Type B pancreatic cell (in vitro differentiated cells): ENCODE measurements at regions not wholly inside any gene's neighbourhood (a gene's known extent, or its start where the extent isn't known, plus 50 kb on each side); places are given as distances from the start of the nearest gene placed in this dataset.
"Not testable (repeated sequence)": the region's sequence is repeated elsewhere in the genome, so short reads cannot be mapped to it uniquely, and the experiment has no call there.

Experiments used
- DNase-seq: peaks from one replicate; pipeline ENCODE4 v3.0.0; 2021; ENCODE audit warnings: mixed read lengths; ENCODE audit not compliant: unreplicated experiment; ENCODE audit errors: extremely low spot score
- H3K27ac Mint-ChIP-seq: 2 replicates; pipeline ENCODE4 v1.8.0; 2021; ENCODE audit warnings: mild to moderate bottlenecking, mixed read lengths
- H3K27me3 Mint-ChIP-seq: 2 replicates; pipeline ENCODE4 v1.8.0; 2021; ENCODE audit warnings: mixed read lengths
- H3K36me3 Mint-ChIP-seq: 2 replicates; pipeline ENCODE4 v1.8.0; 2021; ENCODE audit warnings: mixed read lengths
- H3K4me1 Mint-ChIP-seq: one replicate; pipeline ENCODE4 v1.8.0; 2021; ENCODE audit warnings: mixed read lengths; ENCODE audit not compliant: unreplicated experiment
- H3K4me3 Mint-ChIP-seq: 2 replicates; pipeline ENCODE4 v1.8.0; 2021; ENCODE audit warnings: mild to moderate bottlenecking, mixed read lengths
- H3K9me3 Mint-ChIP-seq: 2 replicates; pipeline ENCODE4 v1.8.0; 2021; ENCODE audit warnings: mixed read lengths
- TF ChIP-seq, protein P1 (sequence below): fragments of 200-600 bp; sonication (generic); conservative IDR thresholded peaks from 2 replicates; pipeline ENCODE4 v1.5.0; 2021; ENCODE audit warnings: antibody characterized with exemption, mild to moderate bottlenecking

DNA sequence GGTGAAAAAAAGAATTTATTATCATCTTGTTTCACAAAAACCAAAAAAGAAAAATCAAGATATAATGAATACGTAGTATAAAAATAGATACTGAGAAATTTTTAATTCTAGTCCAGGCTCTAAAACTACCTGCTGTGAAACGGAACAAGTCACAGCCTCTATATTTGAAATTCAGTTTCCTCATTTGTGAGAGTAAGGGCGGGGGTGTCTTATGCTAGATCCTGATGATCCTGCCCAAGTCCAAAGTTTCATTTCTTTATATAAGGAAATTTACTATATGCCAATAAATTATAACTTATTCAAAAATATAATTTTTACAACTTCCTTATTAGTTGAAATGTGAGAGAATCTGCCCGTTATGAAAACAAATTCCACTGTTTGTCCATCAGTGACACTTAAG is 385.7 kb downstream of the CGGBP1 start:
- Mint-ChIP-seq H3K4me1 (no peaks in the 10 kb centered on the region), H3K27ac (no peak overlapping the region), H3K9me3 (no peaks in the 10 kb centered on the region), H3K27me3 (no peaks in the 10 kb centered on the region), H3K36me3 (no peaks in the 10 kb centered on the region), H3K4me3 (no peak overlapping the region)
- DNase-seq, result no peak
- TF ChIP-seq, protein P1, sequence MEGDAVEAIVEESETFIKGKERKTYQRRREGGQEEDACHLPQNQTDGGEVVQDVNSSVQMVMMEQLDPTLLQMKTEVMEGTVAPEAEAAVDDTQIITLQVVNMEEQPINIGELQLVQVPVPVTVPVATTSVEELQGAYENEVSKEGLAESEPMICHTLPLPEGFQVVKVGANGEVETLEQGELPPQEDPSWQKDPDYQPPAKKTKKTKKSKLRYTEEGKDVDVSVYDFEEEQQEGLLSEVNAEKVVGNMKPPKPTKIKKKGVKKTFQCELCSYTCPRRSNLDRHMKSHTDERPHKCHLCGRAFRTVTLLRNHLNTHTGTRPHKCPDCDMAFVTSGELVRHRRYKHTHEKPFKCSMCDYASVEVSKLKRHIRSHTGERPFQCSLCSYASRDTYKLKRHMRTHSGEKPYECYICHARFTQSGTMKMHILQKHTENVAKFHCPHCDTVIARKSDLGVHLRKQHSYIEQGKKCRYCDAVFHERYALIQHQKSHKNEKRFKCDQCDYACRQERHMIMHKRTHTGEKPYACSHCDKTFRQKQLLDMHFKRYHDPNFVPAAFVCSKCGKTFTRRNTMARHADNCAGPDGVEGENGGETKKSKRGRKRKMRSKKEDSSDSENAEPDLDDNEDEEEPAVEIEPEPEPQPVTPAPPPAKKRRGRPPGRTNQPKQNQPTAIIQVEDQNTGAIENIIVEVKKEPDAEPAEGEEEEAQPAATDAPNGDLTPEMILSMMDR, result no peak

DNA sequence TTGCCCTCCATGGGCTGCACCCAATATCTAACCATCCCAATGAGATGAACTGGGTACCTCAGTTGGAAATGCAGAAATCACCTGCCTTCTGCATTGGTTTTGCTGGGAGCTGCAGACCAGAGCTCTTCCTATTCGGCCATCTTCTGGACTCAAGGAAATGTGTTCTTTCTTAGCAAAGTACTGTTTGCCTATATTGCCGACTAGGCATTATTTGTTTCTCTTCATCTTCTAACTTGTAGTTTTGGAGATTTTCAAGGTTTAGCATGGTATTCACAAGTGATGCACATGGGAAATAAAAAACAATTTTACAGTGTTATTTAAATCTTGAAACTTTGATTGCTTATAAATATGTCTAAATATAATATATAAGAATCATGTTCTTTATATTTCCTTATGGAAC is 377.8 kb upstream of the POU1F1 start:
- Mint-ChIP-seq H3K4me3 (no peak overlapping the region), H3K4me1 (no peaks in the 10 kb centered on the region), H3K27ac (no peak overlapping the region), H3K9me3 (no peaks in the 10 kb centered on the region), H3K27me3 (no peaks in the 10 kb centered on the region), H3K36me3 (no peaks in the 10 kb centered on the region)
- TF ChIP-seq, protein P1, result no peak
- DNase-seq, result no peak

DNA sequence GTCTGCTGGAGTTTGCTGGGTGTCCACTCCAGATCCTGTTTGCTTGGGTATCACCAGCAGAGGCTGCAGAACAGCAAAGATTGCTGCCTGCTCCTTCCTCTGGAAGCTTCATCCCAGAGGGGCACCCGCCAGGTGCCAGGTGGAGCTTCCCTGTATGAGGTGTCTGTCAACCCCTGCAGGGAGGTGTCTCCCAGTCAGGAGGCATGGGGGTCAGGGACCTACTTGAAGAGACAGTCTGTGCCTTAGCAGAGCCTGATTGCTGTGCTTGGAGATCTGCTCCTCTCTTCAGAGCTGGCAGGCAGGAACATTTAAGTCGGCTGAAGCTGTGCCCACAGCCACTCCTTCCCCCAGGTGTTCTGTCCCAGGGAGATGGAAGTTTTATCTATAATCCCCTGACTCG is 376.8 kb upstream of the POU1F1 start:
- H3K4me3 Mint-ChIP-seq, H3K9me3 Mint-ChIP-seq, H3K27me3 Mint-ChIP-seq, DNase-seq, H3K27ac Mint-ChIP-seq, H3K4me1 Mint-ChIP-seq, H3K36me3 Mint-ChIP-seq: not testable (repeated sequence)

DNA sequence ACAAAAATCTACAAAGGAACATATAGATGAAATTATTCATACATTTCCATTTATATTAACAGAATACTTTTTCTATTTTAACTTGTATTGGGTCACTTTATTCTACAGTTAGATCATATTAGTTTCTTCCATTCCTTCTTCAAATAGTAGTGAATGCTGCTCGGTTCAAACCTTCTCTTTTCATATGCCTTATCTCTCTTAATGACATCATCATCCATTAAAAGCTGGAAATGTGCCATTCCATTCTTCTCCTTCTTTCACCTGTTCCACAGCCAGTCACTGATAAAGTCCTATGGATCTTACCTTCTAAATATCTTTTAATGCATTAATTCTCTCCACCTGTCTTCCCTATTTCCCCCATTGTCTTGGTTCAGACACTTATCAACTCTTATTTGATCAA is 358.0 kb upstream of the POU1F1 start:
- Mint-ChIP-seq H3K4me3 (no peak overlapping the region), H3K4me1 (no peaks in the 10 kb centered on the region), H3K9me3 (peaks cover 5% of the 10 kb centered on the region), H3K27ac (no peak overlapping the region), H3K27me3 (no peaks in the 10 kb centered on the region), H3K36me3 (no peaks in the 10 kb centered on the region)
- no peak for DNase-seq
- TF ChIP-seq, protein P1, result no peak

DNA sequence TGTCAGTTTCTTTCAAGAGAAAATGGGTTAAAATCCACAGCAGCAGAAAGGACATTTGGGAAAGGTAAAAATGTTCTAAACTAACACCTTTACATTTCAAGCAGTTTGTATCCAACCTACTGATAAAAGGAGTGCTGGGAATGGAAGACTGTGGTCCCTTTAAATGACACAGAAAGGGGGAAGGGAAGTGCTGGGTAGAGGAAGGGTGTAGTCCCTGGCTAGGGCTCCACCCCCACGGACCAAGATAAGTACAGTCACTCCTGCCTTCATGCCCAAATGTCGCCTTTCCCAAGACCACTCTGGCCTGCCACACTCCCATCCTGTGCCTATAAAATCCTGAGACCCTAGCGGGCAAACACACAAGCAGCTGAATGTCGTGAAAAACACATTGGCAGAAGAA is 350.9 kb upstream of the POU1F1 start:
- H3K9me3 Mint-ChIP-seq, result peaks cover 5% of the 10 kb centered on the region
- H3K4me1 Mint-ChIP-seq, result no peaks in the 10 kb centered on the region
- TF ChIP-seq, protein P1, result no peak
- H3K4me3 Mint-ChIP-seq, result no peak overlapping the region
- no peaks in the 10 kb centered on the region for H3K27me3 Mint-ChIP-seq
- H3K36me3 Mint-ChIP-seq, result no peaks in the 10 kb centered on the region
- DNase-seq, result no peak
- no peak overlapping the region for H3K27ac Mint-ChIP-seq

DNA sequence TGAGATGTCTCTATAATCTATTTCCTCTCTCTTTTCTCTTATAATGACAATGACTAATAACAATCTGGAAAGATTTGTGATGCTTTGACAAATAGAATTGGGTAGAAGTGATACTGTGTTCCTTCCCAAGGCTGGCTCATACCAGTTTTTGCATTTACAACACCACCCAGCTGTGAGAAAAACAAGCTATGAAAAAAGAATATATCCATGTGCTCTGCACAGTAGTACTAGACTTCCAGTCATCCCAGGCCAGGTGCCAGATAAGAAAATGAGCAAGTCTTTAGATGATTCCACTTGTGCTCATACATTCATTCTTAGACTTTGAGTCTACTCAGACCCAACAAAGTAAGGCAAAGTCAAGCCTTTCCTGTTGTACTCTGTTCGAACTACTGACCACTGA is 350.2 kb upstream of the POU1F1 start:
- TF ChIP-seq, protein P1, result no peak
- no peaks in the 10 kb centered on the region for H3K36me3 Mint-ChIP-seq
- no peak overlapping the region for H3K27ac Mint-ChIP-seq
- H3K9me3 Mint-ChIP-seq, result peaks cover 5% of the 10 kb centered on the region
- no peak overlapping the region for H3K4me3 Mint-ChIP-seq
- H3K4me1 Mint-ChIP-seq, result no peaks in the 10 kb centered on the region
- no peaks in the 10 kb centered on the region for H3K27me3 Mint-ChIP-seq
- no peak for DNase-seq
